Muscle of arm (tissue), 1 donor: ENCODE measurements at regions not wholly inside any gene's neighbourhood (a gene's known extent, or its start where the extent isn't known, plus 50 kb on each side); places are given as distances from the start of the nearest gene placed in this dataset.

Experiments
- DNase-seq: peaks from one replicate; pipeline ENCODE4 v3.0.0-alpha.2; 2013

DNA sequence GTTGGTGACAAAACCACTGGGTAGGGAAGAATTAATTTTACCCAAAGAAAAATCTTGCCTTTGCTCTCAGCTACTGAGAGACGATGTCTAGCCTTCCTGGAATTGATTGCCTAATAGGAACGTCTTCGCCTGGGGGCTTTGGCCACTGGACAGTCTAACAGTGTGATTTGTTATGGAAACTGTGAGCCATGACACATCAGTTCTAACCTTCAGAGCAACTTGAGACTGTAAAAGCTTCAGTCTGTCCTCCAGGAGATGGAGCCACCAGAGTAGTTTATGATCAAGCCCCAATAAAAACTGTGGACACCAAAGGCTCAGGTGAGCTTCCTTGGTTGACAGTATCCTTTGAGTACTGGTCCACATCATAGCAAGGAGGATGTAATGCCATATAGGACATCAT lies 235.8 kb upstream of the TMCO5A start:
- no peak for DNase-seq

DNA sequence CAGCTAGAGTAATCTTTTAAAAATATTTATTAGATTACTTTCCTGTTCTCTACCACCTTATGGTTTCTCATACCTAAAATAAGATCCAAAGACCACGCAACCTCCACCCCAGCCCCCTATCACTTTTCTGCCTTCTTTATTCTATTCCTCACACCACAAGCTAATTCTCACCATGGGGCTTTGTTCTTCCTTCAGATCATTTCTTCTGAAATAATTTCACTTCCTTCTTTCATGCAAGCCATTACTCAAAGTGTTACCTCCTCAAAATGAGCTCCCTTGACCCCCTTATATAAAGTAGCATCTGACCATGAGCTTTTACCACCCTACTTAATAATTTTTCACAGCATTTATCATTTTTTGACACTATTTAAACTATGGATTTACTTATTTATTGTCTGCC lies 233.2 kb upstream of the TMCO5A start:
- DNase-seq = no peak

DNA sequence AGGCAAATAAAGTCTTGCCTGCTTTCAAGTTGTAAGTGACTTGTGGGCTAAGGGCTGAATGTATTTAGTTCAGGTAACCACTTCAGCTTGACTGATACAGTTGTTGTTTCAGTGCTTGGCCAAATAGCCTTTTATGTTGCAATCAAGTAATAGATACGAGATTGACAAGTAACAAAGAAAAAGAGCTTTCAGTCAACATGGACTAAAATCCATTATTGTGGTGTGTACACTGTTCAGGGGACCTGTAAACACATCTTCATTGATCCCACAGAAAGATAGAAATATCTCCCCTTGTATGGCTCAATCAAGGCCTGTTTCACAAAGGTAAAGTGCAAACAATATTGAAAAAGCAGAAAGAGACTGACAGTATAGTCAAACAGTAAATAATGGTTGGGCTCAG lies 224.8 kb upstream of the TMCO5A start:
- DNase-seq = no peak

- DNase-seq = no peak
These were observed 219.3 kb upstream of the TMCO5A start for GRCh38 chr15:37715101-37715500.

DNA sequence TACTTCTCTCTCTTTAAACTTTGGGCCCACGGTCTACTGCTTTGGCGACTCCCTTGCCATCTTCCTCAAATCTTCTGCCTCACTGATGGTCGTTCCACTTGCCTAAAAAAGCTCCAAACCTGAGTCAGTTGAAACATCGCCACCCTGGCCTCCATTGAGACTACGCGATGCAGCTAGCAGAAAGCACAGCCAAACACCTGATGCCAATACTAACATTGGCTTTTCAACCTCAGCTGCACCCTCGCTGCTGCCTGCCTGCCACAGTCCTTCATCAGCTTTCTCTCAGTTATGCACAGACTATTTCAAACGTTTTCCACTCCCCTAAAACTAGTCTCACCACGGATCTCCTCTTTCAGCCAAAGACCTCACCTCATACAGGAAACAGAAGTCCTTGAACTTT lies 214.2 kb upstream of the TMCO5A start:
- no peak for DNase-seq

GRCh38 chr15:37731146-37731746 lies 203.2 kb upstream of the TMCO5A start:
- no peak for DNase-seq

GRCh38 chr15:37733628-37734027 lies 200.8 kb upstream of the TMCO5A start:
- no peak for DNase-seq

- no peak for DNase-seq
These were observed 193.8 kb upstream of the TMCO5A start for GRCh38 chr15:37740623-37741141.

- no peak for DNase-seq
These were observed 190.6 kb upstream of the TMCO5A start for GRCh38 chr15:37743826-37744225.

GRCh38 chr15:37744521-37744920 lies 189.9 kb upstream of the TMCO5A start:
- no peak for DNase-seq

- DNase-seq = no peak
These were observed 183.0 kb upstream of the TMCO5A start for GRCh38 chr15:37751401-37751800.

DNA sequence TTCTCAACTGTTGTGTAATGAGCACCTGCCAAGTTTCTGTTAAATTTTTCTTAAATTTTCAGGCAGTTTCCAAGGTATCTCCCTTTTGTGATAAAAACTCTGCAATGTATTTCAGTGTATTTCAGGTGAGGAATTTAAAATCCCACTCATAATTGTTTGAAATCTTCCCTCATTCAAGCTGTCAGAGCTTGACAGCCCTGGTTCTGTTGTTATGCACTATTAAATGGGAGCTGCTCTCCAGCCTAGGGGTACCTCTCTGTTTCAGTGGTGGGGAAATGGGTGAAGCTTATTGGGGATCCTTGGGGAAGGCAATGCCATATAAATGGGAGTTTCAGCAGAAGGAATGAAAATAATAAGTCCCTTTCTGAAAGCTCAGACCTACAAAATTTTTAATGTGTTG lies 178.0 kb upstream of the TMCO5A start:
- no peak for DNase-seq

DNA sequence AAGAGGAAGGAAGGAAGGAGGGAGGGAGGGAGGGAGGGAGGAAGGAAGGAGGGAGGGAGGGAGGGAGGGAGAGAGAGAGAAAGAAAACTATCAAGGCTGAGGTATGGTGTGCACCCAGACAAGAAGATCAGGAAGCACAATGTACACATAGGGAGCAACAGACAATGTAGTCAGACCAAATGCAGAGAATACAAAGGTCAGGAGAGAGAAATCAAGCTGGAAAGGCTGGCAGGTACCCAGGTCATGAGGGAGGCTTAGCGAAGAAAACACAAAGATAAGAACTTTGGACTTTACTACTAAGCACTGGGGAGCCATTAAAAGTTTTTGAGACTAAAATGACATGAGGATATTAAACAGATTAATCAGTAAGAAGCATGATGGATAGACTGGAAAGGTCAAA lies 176.0 kb upstream of the TMCO5A start:
- no peak for DNase-seq

DNA sequence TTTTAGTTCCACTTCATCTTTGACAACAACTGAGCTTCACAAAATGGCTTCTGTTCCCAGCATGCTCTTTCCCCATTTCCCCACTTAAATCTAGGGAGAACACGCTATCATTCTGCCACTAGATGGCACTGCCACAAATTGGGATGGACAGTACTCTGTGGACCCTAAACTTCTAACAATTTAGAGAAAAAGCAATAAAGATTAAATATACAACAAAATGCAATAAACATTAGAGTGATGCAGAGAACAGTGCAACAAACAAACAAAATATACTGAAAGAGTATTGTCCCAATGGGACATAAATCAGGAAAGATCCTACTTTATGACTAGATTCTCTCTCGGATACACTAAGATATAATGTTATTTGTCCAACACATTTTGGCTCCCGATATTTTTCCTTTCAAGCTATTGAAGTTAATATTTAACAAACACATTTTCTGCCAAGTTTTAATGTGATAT lies 169.7 kb upstream of the TMCO5A start:
- DNase-seq = no peak

DNA sequence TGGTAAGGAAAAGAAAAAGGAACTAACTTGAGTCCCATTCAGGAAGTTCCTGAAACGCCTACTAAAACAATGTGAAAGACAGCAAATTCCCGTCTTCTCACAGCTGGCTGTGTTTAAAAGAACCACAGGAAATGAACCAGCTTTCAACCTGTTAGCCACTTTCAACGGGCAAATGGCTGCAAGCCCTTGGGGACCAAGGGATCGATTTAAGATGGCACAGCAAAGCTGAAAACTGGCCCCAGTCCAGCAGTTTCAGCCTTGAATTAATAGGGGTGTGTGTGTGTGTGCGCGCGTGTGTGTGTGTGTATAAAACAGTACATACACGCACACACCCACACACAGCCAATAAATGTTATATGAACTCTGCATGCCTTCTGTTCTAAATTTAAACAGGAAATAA lies 168.7 kb upstream of the TMCO5A start:
- no peak for DNase-seq

GRCh38 chr15:37767841-37768455 lies 166.5 kb upstream of the TMCO5A start:
- no peak for DNase-seq

DNA sequence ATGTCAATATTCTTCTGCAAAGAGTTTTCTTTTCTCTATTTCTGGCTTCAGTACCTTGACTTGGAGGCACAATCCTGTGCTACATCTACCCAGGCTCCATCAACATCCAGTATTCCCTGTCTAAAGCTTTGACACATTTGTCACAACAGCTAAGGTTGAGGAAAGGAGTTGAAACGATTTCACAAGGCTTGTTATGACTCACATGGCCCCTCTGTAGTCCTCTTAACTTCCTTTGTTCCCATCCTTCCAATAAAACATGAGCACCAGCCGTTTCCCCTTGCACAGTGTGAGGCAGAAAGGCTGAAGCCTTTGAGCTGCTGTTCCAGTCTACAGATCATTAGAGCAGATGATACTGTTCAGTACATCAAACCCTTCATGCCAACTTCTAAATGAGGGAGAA lies 163.0 kb upstream of the TMCO5A start:
- no peak for DNase-seq

- DNase-seq = no peak
These were observed 161.2 kb upstream of the TMCO5A start for GRCh38 chr15:37773111-37773860.

DNA sequence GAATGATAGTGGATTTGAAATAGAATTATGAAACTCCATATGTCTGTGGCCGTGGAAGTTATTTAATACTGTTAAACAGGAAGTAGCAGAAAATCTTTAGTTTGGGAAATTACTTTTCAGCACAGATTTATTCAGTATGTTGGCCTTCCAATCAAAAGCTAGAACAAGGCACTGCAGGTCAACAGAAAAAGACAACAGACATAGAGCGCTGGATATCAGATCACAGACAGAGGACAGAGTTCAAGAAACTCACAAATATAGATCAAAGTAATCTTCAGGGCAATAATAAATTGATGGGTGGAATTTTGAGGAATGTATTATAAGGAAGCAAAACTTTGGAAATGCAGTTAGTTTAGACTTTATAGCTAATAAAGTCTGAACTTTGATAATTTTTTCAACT lies 159.5 kb upstream of the TMCO5A start:
- no peak for DNase-seq

DNA sequence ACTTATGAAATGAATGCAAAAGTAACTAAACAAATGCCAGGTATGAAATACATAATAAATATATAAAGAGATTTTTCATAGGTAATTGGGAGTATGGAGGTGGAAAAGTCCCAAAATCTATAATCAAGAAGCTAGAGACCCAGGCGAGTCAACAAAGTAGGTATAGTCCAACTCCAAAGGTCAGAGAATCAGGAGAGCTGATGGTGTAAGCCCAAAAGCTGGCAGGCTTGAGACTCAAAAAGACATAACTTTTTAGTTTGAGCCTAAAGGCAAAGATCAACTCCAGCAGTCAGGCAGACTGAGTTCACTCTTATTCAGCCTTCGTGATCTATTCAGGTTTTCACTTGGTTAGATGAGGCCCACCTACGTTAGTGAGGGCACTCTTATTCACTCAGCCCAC lies 157.4 kb upstream of the TMCO5A start:
- no peak for DNase-seq

DNA sequence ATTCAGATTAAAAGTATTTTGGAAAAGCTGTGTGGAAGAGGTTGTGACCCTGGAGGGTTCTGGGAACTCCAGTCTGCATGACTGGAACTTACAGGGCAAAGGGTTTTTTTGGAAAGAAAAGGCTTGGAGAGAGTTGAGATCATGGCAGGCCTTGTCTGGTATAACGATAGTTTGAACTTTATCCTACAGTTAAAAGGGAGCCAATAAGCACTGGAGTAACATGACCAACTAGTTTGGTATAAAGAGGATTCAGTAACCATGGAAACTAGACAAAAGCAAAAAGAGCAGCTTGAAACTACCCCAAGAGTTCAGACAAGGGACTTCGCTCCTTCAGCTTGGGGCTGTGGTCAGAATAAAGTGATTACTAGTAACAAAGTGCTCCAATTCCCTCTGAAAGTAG lies 151.2 kb upstream of the TMCO5A start:
- no peak for DNase-seq

GRCh38 chr15:37788330-37788729 lies 146.1 kb upstream of the TMCO5A start:
- DNase-seq = no peak

DNA sequence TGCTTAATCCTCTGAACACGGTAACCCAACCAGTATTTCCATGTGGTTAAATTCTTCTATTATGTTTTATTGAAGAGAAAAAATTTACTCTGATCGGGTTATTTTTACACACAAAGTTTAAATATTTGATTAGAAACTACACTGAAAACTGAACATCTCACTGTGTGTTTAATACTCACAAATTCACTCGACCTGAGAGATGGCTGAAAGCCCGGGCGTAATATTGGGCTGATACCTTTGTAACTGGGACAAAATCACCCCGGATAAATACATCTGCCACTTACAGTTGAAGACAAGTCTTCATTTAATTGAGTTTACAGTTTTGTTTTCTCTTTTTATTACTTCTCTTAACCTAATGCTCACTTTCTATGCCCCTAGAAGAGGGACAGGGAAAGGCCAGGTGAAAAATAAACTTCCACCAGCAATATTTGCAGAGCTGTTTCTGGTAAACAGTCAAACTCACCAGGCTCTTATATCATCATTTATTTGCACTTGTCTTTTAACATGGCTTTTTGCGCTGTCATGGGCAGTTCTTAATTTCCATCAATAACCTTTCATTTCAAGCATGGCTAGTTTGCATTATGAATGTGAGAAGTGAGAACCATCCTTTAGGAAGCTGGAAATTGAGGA lies 145.6 kb upstream of the TMCO5A start:
- DNase-seq = no peak
